ENCODE measurements at regions not wholly inside any gene's neighbourhood (a gene's known extent, or its start where the extent isn't known, plus 50 kb on each side); places are given as distances from the start of the nearest gene placed in this dataset.
"Not testable (repeated sequence)": the region's sequence is repeated elsewhere in the genome, so short reads cannot be mapped to it uniquely, and the experiment has no call there.

GRCh38 chr16:17938546-17938945 is 398.0 kb downstream of the NPIPA8 start:
- in situ Hi-C loops (cut with HindIII; ENCODE audit: low pct_unique_long_range_greater_than_20kb, low sequenced_read_pairs) = no loop called here
- no peak for DNase-seq (ENCODE audit: low read depth, low spot score)

- DNase-seq (ENCODE audit: low read depth, low spot score) = no peak
- in situ Hi-C loops (cut with HindIII; ENCODE audit: low pct_unique_long_range_greater_than_20kb, low sequenced_read_pairs) = no loop called here
Observed at GRCh38 chr16:17936766-17937402, 399.7 kb downstream of the NPIPA8 start.

- peak; percentile 17 for DNase-seq (ENCODE audit: low read depth, low spot score)
- in situ Hi-C loops (cut with HindIII; ENCODE audit: low pct_unique_long_range_greater_than_20kb, low sequenced_read_pairs) = no loop called here
Observed at GRCh38 chr16:17930280-17930679, 406.3 kb downstream of the NPIPA8 start.

GRCh38 chr16:17926866-17927399 is 409.6 kb downstream of the NPIPA8 start:
- in situ Hi-C loops (cut with HindIII; ENCODE audit: low pct_unique_long_range_greater_than_20kb, low sequenced_read_pairs) = no loop called here
- no peak for DNase-seq (ENCODE audit: low read depth, low spot score)

- in situ Hi-C loops (cut with HindIII; ENCODE audit: low pct_unique_long_range_greater_than_20kb, low sequenced_read_pairs) = no loop called here
Observed at GRCh38 chr16:17926461-17926860, 410.1 kb downstream of the NPIPA8 start.

GRCh38 chr16:17925761-17926160 is 410.8 kb downstream of the NPIPA8 start:
- in situ Hi-C loops (cut with HindIII; ENCODE audit: low pct_unique_long_range_greater_than_20kb, low sequenced_read_pairs) = no loop called here
- DNase-seq (ENCODE audit: low read depth, low spot score) = no peak

More at GRCh38 chr16:17926461-17926860, 410.1 kb downstream of the NPIPA8 start:
- no peak for DNase-seq (ENCODE audit: low read depth, low spot score)

GRCh38 chr16:17921357-17921978 is 415.1 kb downstream of the NPIPA8 start:
- peak; percentile 73 for DNase-seq (ENCODE audit: low read depth, low spot score)

GRCh38 chr16:17917316-17918019 is 419.1 kb downstream of the NPIPA8 start:
- in situ Hi-C loops (cut with HindIII; ENCODE audit: low pct_unique_long_range_greater_than_20kb, low sequenced_read_pairs) = no loop called here
- DNase-seq (ENCODE audit: low read depth, low spot score) = no peak

More at GRCh38 chr16:17921357-17921978, 415.1 kb downstream of the NPIPA8 start:
- in situ Hi-C loops (cut with HindIII; ENCODE audit: low pct_unique_long_range_greater_than_20kb, low sequenced_read_pairs) = no loop called here

- in situ Hi-C loops (cut with HindIII; ENCODE audit: low pct_unique_long_range_greater_than_20kb, low sequenced_read_pairs) = no loop called here
- DNase-seq (ENCODE audit: low read depth, low spot score) = no peak
Observed at GRCh38 chr16:17915791-17916190, 420.7 kb downstream of the NPIPA8 start.

- in situ Hi-C loops (cut with HindIII; ENCODE audit: low pct_unique_long_range_greater_than_20kb, low sequenced_read_pairs) = no loop called here
- no peak for DNase-seq (ENCODE audit: low read depth, low spot score)
Observed at GRCh38 chr16:17914168-17914567, 422.4 kb downstream of the NPIPA8 start.

- DNase-seq (ENCODE audit: low read depth, low spot score); in situ Hi-C loops (cut with HindIII; ENCODE audit: low pct_unique_long_range_greater_than_20kb, low sequenced_read_pairs): not testable (repeated sequence)
Observed at GRCh38 chr16:17911578-17911977, 425.0 kb downstream of the NPIPA8 start.

- in situ Hi-C loops (cut with HindIII; ENCODE audit: low pct_unique_long_range_greater_than_20kb, low sequenced_read_pairs) = not testable (repeated sequence)
Observed at GRCh38 chr16:17906626-17907025, 429.9 kb downstream of the NPIPA8 start.

GRCh38 chr16:17901309-17901708 is 430.5 kb upstream of the XYLT1 start:
- no peak for DNase-seq (ENCODE audit: low read depth, low spot score)
- in situ Hi-C loops (cut with HindIII; ENCODE audit: low pct_unique_long_range_greater_than_20kb, low sequenced_read_pairs) = no loop called here

More at GRCh38 chr16:17906626-17907025, 429.9 kb downstream of the NPIPA8 start:
- not testable (repeated sequence) for DNase-seq (ENCODE audit: low read depth, low spot score)

GRCh38 chr16:17899141-17899540 is 428.4 kb upstream of the XYLT1 start:
- in situ Hi-C loops (cut with HindIII; ENCODE audit: low pct_unique_long_range_greater_than_20kb, low sequenced_read_pairs) = no loop called here
- DNase-seq (ENCODE audit: low read depth, low spot score) = no peak

- in situ Hi-C loops (cut with HindIII; ENCODE audit: low pct_unique_long_range_greater_than_20kb, low sequenced_read_pairs) = no loop called here
- DNase-seq (ENCODE audit: low read depth, low spot score) = no peak
Observed at GRCh38 chr16:17887963-17888362, 417.2 kb upstream of the XYLT1 start.

GRCh38 chr16:17885659-17886207 is 415.0 kb upstream of the XYLT1 start:
- no peak for DNase-seq (ENCODE audit: low read depth, low spot score)
- in situ Hi-C loops (cut with HindIII; ENCODE audit: low pct_unique_long_range_greater_than_20kb, low sequenced_read_pairs) = no loop called here

- in situ Hi-C loops (cut with HindIII; ENCODE audit: low pct_unique_long_range_greater_than_20kb, low sequenced_read_pairs) = no loop called here
- DNase-seq (ENCODE audit: low read depth, low spot score) = peak; percentile 48
Observed at GRCh38 chr16:17877821-17878360, 407.1 kb upstream of the XYLT1 start.

- in situ Hi-C loops (cut with HindIII; ENCODE audit: low pct_unique_long_range_greater_than_20kb, low sequenced_read_pairs) = no loop called here
Observed at GRCh38 chr16:17866996-17867395, 396.2 kb upstream of the XYLT1 start.

More at GRCh38 chr16:17866996-17867395, 396.2 kb upstream of the XYLT1 start:
- DNase-seq (ENCODE audit: low read depth, low spot score) = no peak
